ENCODE measurements at regions not wholly inside any gene's neighbourhood (a gene's known extent, or its start where the extent isn't known, plus 50 kb on each side); places are given as distances from the start of the nearest gene placed in this dataset.

DNA sequence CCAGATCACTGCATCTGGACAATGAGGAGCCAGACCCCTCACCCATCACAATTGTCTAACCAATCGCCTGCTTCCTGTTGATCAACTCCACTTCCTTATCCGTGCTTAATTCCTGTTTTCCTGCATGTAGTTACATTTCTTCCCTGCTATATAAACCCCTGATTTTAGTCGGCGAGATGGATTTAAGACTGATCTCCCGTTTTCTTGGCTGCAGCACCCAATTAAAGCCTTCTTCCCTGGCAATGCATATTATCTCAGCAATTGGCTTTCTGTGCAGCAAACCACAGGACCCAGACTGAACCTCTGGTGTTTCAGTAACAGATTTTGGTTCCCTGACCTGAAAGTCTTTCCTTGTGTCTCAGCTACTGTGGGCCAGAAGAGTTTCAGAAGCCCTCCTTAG, 272.3 kb downstream of the IPO8 start:
- Histone ChIP-seq H3K4me3 (no peak overlapping the region), H3K4me1 (no peaks in the 10 kb centered on the region), H3K9me3 (peaks cover 0 to 25% (median 3%) of the 10 kb centered on the region in 8 donors), H3K27me3 (replicated peaks in 1 of 7) (no peaks in the 10 kb centered on the region), H3K27ac (no peak overlapping the region), H3K36me3 (no peaks in the 10 kb centered on the region)
- WGBS, 5 donors: 70 to 82% (median 75%) methylated on average over 5 of the region's 5 CpGs
- intact Hi-C loops (cut with DNase I; ENCODE audit: low total_unique reads): no loop called here
- no peak for DNase-seq
- TF ChIP-seq, protein P1, sequence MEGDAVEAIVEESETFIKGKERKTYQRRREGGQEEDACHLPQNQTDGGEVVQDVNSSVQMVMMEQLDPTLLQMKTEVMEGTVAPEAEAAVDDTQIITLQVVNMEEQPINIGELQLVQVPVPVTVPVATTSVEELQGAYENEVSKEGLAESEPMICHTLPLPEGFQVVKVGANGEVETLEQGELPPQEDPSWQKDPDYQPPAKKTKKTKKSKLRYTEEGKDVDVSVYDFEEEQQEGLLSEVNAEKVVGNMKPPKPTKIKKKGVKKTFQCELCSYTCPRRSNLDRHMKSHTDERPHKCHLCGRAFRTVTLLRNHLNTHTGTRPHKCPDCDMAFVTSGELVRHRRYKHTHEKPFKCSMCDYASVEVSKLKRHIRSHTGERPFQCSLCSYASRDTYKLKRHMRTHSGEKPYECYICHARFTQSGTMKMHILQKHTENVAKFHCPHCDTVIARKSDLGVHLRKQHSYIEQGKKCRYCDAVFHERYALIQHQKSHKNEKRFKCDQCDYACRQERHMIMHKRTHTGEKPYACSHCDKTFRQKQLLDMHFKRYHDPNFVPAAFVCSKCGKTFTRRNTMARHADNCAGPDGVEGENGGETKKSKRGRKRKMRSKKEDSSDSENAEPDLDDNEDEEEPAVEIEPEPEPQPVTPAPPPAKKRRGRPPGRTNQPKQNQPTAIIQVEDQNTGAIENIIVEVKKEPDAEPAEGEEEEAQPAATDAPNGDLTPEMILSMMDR (IDR thresholded peaks at IDR 0.05 in 8 of 11, conservative IDR thresholded peaks at IDR 0.05 in 3 of 11): no peak

DNA sequence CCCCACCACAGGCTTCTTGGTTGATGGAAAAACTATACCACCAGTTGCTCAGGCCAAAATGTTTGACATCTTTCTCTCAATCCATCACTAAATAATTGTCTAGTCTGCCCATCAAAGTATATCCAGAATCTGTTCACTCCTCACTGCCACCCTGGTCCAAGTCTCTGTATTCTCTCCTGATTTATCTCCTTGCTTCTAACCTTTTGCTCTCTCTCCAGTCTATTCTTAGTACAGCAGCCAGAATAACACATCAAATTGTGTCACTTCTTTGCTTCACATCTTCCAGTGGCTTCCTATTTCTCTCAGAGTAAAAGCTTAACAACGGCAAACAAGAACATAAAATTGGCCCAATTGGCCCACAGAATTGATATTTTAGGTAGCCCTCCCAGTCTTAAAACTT, 272.8 kb downstream of the IPO8 start:
- H3K4me1 ChIP-seq: no peaks in the 10 kb centered on the region
- intact Hi-C loops (cut with DNase I; ENCODE audit: low total_unique reads): no loop called here
- 65 to 88% (median 77%) methylated on average over 1 of the region's 1 CpG for WGBS, 5 donors
- no peaks in the 10 kb centered on the region for H3K36me3 ChIP-seq
- peaks cover 0 to 25% (median 3%) of the 10 kb centered on the region in 8 donors for H3K9me3 ChIP-seq
- TF ChIP-seq, protein P1 (IDR thresholded peaks at IDR 0.05 in 8 of 11, conservative IDR thresholded peaks at IDR 0.05 in 3 of 11): no peak
- H3K27me3 ChIP-seq (replicated peaks in 1 of 7): no peaks in the 10 kb centered on the region
- DNase-seq: no peak
- H3K27ac ChIP-seq: no peak overlapping the region
- no peak overlapping the region for H3K4me3 ChIP-seq

DNA sequence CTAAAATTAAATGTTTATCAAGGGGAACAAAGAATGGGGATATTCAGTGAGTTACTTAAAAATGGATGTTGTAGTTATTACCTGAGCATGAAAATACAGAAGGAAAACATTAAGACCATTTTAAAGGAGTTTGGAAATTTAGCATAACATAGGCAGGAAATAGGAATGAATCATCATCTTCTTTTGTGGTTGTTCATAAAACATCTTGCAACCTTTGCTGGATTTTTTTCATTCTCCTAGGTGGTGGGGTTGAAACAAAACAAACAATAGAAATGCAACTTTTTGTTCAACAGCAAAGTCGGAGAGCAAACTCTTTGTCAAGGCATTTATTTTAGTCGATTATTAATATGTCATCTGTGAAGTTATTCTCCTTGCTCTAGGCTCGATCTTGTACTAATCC, 275.1 kb downstream of the IPO8 start:
- Histone ChIP-seq H3K4me3 (no peak overlapping the region), H3K27ac (no peak overlapping the region), H3K9me3 (peaks cover 0 to 23% (median 3%) of the 10 kb centered on the region in 8 donors), H3K27me3 (replicated peaks in 1 of 7) (no peaks in the 10 kb centered on the region), H3K36me3 (no peaks in the 10 kb centered on the region), H3K4me1 (no peaks in the 10 kb centered on the region)
- TF ChIP-seq POLR2A (IDR thresholded peaks at IDR 0.05): no peak
- no peak for TF ChIP-seq POLR2AphosphoS5 (IDR thresholded peaks at IDR 0.05)
- TF ChIP-seq, protein P1 (IDR thresholded peaks at IDR 0.05 in 8 of 11, conservative IDR thresholded peaks at IDR 0.05 in 3 of 11): no peak
- DNase-seq: no peak
- WGBS, 5 donors: 76 to 91% (median 78%) methylated on average over 3 of the region's 3 CpGs
- intact Hi-C loops (cut with DNase I; ENCODE audit: low total_unique reads): no loop called here

DNA sequence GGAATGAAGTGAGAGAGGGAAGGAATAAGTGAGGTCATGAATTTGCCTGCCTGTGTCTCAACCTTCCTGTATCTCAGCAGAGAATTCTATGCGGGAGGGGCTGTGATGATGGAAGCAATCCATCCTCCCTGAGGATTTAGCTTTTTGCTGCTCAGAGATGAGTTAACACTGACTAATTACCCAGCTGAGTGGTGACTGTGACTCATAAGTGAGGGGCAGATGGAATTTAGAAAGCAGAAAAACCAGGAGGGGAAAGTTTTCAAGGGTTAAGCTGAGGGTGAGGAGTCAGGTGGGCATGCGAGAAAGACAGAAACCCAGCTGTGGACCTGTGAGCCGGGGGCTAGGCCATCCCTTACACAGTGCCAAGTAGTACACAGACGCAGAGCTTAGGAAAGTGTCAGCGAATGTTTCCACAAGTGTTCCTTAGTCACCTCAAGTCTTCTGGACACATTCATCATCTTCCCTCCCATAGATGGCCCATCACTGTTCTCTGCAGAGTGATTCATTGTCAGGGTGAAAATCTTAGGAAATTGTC, 277.9 kb downstream of the IPO8 start:
- Histone ChIP-seq H3K4me1 (no peaks in the 10 kb centered on the region), H3K36me3 (no peaks in the 10 kb centered on the region), H3K27ac (no peak overlapping the region), H3K27me3 (replicated peaks in 1 of 7) (no peaks in the 10 kb centered on the region), H3K9me3 (peaks cover 0 to 7% (median under 1%) of the 10 kb centered on the region in 8 donors), H3K4me3 (no peak overlapping the region)
- no peak for DNase-seq
- WGBS, 5 donors: 79 to 85% (median 80%) methylated on average over 5 of the region's 5 CpGs
- intact Hi-C loops (cut with DNase I; ENCODE audit: low total_unique reads): no loop called here
- TF ChIP-seq, protein P1 (IDR thresholded peaks at IDR 0.05 in 8 of 11, conservative IDR thresholded peaks at IDR 0.05 in 3 of 11): no peak
- TF ChIP-seq POLR2A (IDR thresholded peaks at IDR 0.05) (no peak), POLR2AphosphoS5 (IDR thresholded peaks at IDR 0.05) (no peak)

All from spleen (tissue), 11 donors.